Spinal cord (tissue), 9 donors: ENCODE measurements at regions not wholly inside any gene's neighbourhood (a gene's known extent, or its start where the extent isn't known, plus 50 kb on each side); places are given as distances from the start of the nearest gene placed in this dataset.
A peak's percentile ranks its signal among the peaks of the same experiment; 100 is the strongest.

ENCODE experiments used
- DNase-seq, 6 donors: peaks; one replicate each; pipeline versions ENCODE4 v3.0.0 to v3.0.0-alpha.2; 2013 to 2015; ENCODE audit warnings: low spot score in 6 of 6, low read depth in 4 of 6
- H3K27ac ChIP-seq: one replicate; pipeline ENCODE4 v1.5.1; 2013; ENCODE audit warnings: low read depth, low read length, control low read depth
- H3K27me3 ChIP-seq: one replicate; pipeline ENCODE4 v1.6.1; 2013; ENCODE audit warnings: low read length; ENCODE audit not compliant: control insufficient read depth, insufficient read depth
- H3K36me3 ChIP-seq: one replicate; pipeline ENCODE4 v1.6.1; 2013; ENCODE audit warnings: low read length; ENCODE audit not compliant: control insufficient read depth, insufficient read depth
- H3K4me1 ChIP-seq: one replicate; pipeline ENCODE4 v1.6.1; 2013; ENCODE audit warnings: low read length; ENCODE audit not compliant: control insufficient read depth, insufficient read depth
- H3K4me3 ChIP-seq: one replicate; pipeline ENCODE4 v1.5.1; 2013; ENCODE audit warnings: low read depth, low read length, control low read depth
- H3K9me3 ChIP-seq: one replicate; pipeline ENCODE4 v1.6.1; 2013; ENCODE audit warnings: low read length; ENCODE audit not compliant: control insufficient read depth, insufficient read depth
- WGBS: methylation state at CpG from one replicate; pipeline ENCODE4 v1.1.5; 2013; ENCODE audit warnings: missing lambda C conversion rate; ENCODE audit not compliant: insufficient coverage; 5-methylcytosine and 5-hydroxymethylcytosine counted together
- donor health status: healthy.

GRCh38 chr4:11198516-11199305, 230.0 kb downstream of the HS3ST1 start:
- no peaks in the 10 kb centered on the region for H3K36me3 ChIP-seq

GRCh38 chr4:11197631-11198341, 230.9 kb downstream of the HS3ST1 start:
- Histone ChIP-seq H3K36me3 (no peaks in the 10 kb centered on the region), H3K4me3 (no peak overlapping the region), H3K27ac (no peak overlapping the region), H3K4me1 (no peaks in the 10 kb centered on the region), H3K27me3 (no peaks in the 10 kb centered on the region), H3K9me3 (no peaks in the 10 kb centered on the region)
- WGBS = 78% methylated on average over 4 of the region's 8 CpGs
- DNase-seq = peak in 3 of 6 donors; percentile 13 to 92 (median 42)

More at GRCh38 chr4:11198516-11199305, 230.0 kb downstream of the HS3ST1 start:
- Histone ChIP-seq H3K4me3 (no peak overlapping the region), H3K4me1 (no peaks in the 10 kb centered on the region), H3K27ac (no peak overlapping the region), H3K9me3 (no peaks in the 10 kb centered on the region), H3K27me3 (no peaks in the 10 kb centered on the region)
- 94% methylated on average over 13 of the region's 14 CpGs for WGBS
- no peak for DNase-seq

- DNase-seq = peak in 1 of 6 donors; percentile 25
- WGBS = 67% methylated on average over 3 of the region's 4 CpGs
- Histone ChIP-seq H3K27me3 (no peaks in the 10 kb centered on the region), H3K4me1 (no peaks in the 10 kb centered on the region), H3K9me3 (no peaks in the 10 kb centered on the region), H3K36me3 (no peaks in the 10 kb centered on the region), H3K27ac (no peak overlapping the region), H3K4me3 (no peak overlapping the region)
Measured at GRCh38 chr4:11196927-11197522, 231.7 kb downstream of the HS3ST1 start.

- H3K27ac ChIP-seq = no peak overlapping the region
- H3K4me1 ChIP-seq = no peaks in the 10 kb centered on the region
- DNase-seq = no peak
- H3K36me3 ChIP-seq = no peaks in the 10 kb centered on the region
- H3K27me3 ChIP-seq = no peaks in the 10 kb centered on the region
- WGBS = 80% methylated on average over 1 of the region's 3 CpGs
- H3K9me3 ChIP-seq = no peaks in the 10 kb centered on the region
- no peak overlapping the region for H3K4me3 ChIP-seq
Measured at GRCh38 chr4:11194431-11194830, 234.3 kb downstream of the HS3ST1 start.

- Histone ChIP-seq H3K36me3 (no peaks in the 10 kb centered on the region), H3K4me1 (no peaks in the 10 kb centered on the region), H3K27me3 (no peaks in the 10 kb centered on the region), H3K9me3 (no peaks in the 10 kb centered on the region), H3K4me3 (no peak overlapping the region), H3K27ac (no peak overlapping the region)
- WGBS = no CpG with 5 or more reads among the region's 2 CpGs
- DNase-seq = no peak
Measured at GRCh38 chr4:11189756-11190155, 238.9 kb downstream of the HS3ST1 start.

GRCh38 chr4:11183356-11183740, 245.3 kb downstream of the HS3ST1 start:
- H3K36me3 ChIP-seq = no peaks in the 10 kb centered on the region
- peak in 1 of 6 donors; percentile 79 for DNase-seq
- no CpG with 5 or more reads among the region's 2 CpGs for WGBS

GRCh38 chr4:11182586-11183355, 245.9 kb downstream of the HS3ST1 start:
- no peaks in the 10 kb centered on the region for H3K9me3 ChIP-seq
- H3K4me3 ChIP-seq = no peak overlapping the region
- no peaks in the 10 kb centered on the region for H3K36me3 ChIP-seq
- no peaks in the 10 kb centered on the region for H3K4me1 ChIP-seq
- H3K27ac ChIP-seq = no peak overlapping the region
- H3K27me3 ChIP-seq = no peaks in the 10 kb centered on the region
- no peak for DNase-seq
- no CpG with 5 or more reads among the region's 1 CpG for WGBS

More at GRCh38 chr4:11183356-11183740, 245.3 kb downstream of the HS3ST1 start:
- H3K27me3 ChIP-seq = no peaks in the 10 kb centered on the region
- no peak overlapping the region for H3K27ac ChIP-seq
- H3K4me1 ChIP-seq = no peaks in the 10 kb centered on the region
- H3K4me3 ChIP-seq = no peak overlapping the region
- H3K9me3 ChIP-seq = no peaks in the 10 kb centered on the region

GRCh38 chr4:11182031-11182430, 246.7 kb downstream of the HS3ST1 start:
- Histone ChIP-seq H3K27ac (no peak overlapping the region), H3K4me1 (no peaks in the 10 kb centered on the region), H3K4me3 (no peak overlapping the region), H3K36me3 (no peaks in the 10 kb centered on the region), H3K9me3 (no peaks in the 10 kb centered on the region), H3K27me3 (no peaks in the 10 kb centered on the region)
- DNase-seq = no peak

GRCh38 chr4:11179796-11180195, 248.9 kb downstream of the HS3ST1 start:
- Histone ChIP-seq H3K4me3 (no peak overlapping the region), H3K9me3 (no peaks in the 10 kb centered on the region), H3K27me3 (no peaks in the 10 kb centered on the region), H3K36me3 (no peaks in the 10 kb centered on the region), H3K27ac (no peak overlapping the region), H3K4me1 (no peaks in the 10 kb centered on the region)
- 100% methylated on average over 2 of the region's 2 CpGs for WGBS
- no peak for DNase-seq
